ENCODE measurements at regions not wholly inside any gene's neighbourhood (a gene's known extent, or its start where the extent isn't known, plus 50 kb on each side); places are given as distances from the start of the nearest gene placed in this dataset.

- no peak for DNase-seq (ENCODE audit: extremely low spot score)
- POLR2A ChIA-PET, result no interaction called here
- TF ChIP-seq, protein P1, sequence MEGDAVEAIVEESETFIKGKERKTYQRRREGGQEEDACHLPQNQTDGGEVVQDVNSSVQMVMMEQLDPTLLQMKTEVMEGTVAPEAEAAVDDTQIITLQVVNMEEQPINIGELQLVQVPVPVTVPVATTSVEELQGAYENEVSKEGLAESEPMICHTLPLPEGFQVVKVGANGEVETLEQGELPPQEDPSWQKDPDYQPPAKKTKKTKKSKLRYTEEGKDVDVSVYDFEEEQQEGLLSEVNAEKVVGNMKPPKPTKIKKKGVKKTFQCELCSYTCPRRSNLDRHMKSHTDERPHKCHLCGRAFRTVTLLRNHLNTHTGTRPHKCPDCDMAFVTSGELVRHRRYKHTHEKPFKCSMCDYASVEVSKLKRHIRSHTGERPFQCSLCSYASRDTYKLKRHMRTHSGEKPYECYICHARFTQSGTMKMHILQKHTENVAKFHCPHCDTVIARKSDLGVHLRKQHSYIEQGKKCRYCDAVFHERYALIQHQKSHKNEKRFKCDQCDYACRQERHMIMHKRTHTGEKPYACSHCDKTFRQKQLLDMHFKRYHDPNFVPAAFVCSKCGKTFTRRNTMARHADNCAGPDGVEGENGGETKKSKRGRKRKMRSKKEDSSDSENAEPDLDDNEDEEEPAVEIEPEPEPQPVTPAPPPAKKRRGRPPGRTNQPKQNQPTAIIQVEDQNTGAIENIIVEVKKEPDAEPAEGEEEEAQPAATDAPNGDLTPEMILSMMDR (IDR thresholded peaks at IDR 0.05; ENCODE audit: control extremely low read depth, extremely low read depth, low read depth, missing control alignments), result no peak
- CTCF ChIA-PET, result interaction anchor here (1.2 kb wide), 1 partner anchor 9 kb away, joined by 4 read pairs; no protein-coding TSS in a partner anchor
These were observed 380.6 kb downstream of the TBC1D4 start for GRCh38 chr13:75101348-75101747.

DNA sequence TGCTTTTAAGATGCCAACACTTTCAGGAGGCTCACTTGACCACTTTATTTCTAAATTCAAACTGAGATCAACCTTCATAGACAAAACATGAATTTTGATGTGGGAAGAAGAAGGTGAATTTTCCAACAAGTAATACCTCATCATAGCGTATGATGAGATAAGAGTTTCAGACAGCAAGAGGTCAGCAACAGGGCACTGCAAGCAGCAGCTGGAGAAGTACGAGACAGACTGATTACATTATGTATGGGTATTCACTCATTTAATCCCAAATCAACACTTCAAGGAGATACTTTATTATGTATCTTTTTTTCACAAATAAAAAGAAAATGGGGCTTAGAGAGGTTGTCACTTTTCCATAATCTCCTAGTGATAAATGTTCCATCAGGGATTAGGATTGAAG, 389.8 kb downstream of the TBC1D4 start:
- CTCF ChIA-PET, result interaction anchor here (1.2 to 1.6 kb wide), 2 partner anchors 9 to 13 kb away, joined by 3 to 4 read pairs; no protein-coding TSS in a partner anchor
- POLR2A ChIA-PET, result no interaction called here
- DNase-seq (ENCODE audit: extremely low spot score), result no peak
- TF ChIP-seq, protein P1 (IDR thresholded peaks at IDR 0.05; ENCODE audit: control extremely low read depth, extremely low read depth, low read depth, missing control alignments), result no peak

- DNase-seq (ENCODE audit: extremely low spot score), result no peak
- ChIA-PET CTCF (interaction anchor here (1.2 to 1.6 kb wide), 2 partner anchors 9 to 13 kb away, joined by 3 to 4 read pairs; no protein-coding TSS in a partner anchor), POLR2A (no interaction called here)
- TF ChIP-seq, protein P1 (IDR thresholded peaks at IDR 0.05; ENCODE audit: control extremely low read depth, extremely low read depth, low read depth, missing control alignments), result no peak
These were observed 390.3 kb downstream of the TBC1D4 start for GRCh38 chr13:75091718-75092117.

DNA sequence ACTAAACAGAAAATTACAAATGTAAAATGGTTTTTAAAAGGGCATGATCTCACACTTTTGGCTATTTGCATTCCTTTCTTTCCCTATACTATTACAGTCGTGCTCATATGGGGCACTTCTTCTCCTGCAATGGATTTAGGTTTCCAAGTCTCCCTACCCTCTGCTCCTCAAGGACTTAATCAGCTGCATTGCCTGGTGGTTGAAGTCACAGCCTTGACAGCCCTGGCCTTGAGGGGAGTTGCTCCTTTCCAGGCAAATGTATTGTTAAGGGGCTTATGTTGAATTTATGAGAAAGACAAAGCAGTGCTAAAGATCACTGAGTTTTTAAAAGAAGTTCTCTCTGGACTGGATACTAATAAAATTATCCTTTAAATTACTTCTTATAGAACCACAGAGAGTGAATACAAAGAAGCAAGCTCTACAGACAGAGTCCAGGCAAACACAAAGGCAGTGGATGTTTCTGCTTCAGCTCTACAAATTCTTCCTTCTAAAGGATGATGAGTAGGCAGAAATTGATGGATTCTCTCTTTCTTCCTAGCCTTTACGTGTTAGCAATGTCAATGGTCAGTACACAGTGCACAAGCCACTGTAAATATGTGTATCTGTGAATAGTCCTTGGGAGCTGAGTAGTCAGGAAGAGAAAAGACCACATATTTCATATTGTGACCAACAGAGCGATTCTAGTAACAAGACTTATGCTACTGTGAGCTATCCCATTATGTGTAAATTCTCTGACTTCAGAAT, 390.9 kb downstream of the TBC1D4 start:
- no peak for DNase-seq (ENCODE audit: extremely low spot score)
- CTCF ChIA-PET, result interaction anchor here (1.2 to 1.6 kb wide), 2 partner anchors 10 to 14 kb away, joined by 3 to 4 read pairs; no protein-coding TSS in a partner anchor
- POLR2A ChIA-PET, result no interaction called here
- TF ChIP-seq, protein P1 (IDR thresholded peaks at IDR 0.05; ENCODE audit: control extremely low read depth, extremely low read depth, low read depth, missing control alignments), result no peak

- DNase-seq (ENCODE audit: extremely low spot score), result no peak
- TF ChIP-seq, protein P1 (IDR thresholded peaks at IDR 0.05; ENCODE audit: control extremely low read depth, extremely low read depth, low read depth, missing control alignments), result no peak
- ChIA-PET CTCF (interaction anchor here (1.1 kb wide), 1 partner anchor 16 kb away, joined by 3 read pairs; no protein-coding TSS in a partner anchor), POLR2A (no interaction called here)
These were observed 393.1 kb downstream of the TBC1D4 start for GRCh38 chr13:75088915-75089314.

DNA sequence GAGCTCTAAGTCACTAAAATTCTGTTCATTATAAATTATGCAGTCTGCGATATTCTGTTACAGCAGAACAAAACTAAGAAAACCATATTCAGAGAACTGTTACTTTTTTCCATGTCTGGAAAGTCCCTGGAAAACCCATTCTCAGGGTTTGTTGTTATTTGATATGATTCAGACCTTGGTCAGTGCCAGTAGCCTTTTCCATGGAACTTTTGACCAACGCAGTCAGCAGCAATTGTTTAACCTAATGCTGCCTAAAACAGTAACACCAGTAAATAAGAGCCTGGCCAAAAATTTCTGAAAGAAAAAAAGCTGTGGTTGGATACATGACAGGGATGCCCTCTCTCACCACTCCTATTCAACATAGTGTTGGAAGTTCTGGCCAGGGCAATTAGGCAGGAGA, 402.7 kb downstream of the TBC1D4 start:
- POLR2A ChIA-PET, result no interaction called here
- CTCF ChIA-PET, result no interaction called here
- TF ChIP-seq, protein P1 (IDR thresholded peaks at IDR 0.05; ENCODE audit: control extremely low read depth, extremely low read depth, low read depth, missing control alignments), result no peak
- no peak for DNase-seq (ENCODE audit: extremely low spot score)

All from GM10248 (cell line).